ENCODE measurements at regions not wholly inside any gene's neighbourhood (a gene's known extent, or its start where the extent isn't known, plus 50 kb on each side); places are given as distances from the start of the nearest gene placed in this dataset.
A peak's percentile ranks its signal among the peaks of the same experiment; 100 is the strongest.
"Not testable (repeated sequence)": the region's sequence is repeated elsewhere in the genome, so short reads cannot be mapped to it uniquely, and the experiment has no call there.

DNA sequence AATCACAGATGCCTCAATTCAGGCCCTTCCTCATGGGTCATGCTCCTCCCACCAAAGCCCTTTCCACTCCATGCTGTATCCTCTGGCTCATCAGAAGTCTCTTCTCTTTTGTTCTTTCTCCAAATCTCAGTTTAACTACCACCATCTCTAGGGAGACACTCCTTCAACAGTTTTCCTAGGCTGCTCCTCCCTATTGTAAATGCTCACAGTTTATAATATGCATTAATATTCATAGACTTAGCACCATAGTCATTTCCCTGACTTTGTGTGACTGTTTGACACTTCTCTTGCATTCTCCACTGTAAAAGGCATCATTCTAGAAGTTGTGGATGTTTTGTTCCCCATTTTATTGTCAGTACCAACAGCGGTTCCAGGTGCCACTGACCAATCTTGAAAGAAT lies 226.5 kb upstream of the PRSS1 start:
- peak overlapping the region; percentile 34 for H3K27ac Mint-ChIP-seq
- intact Hi-C loops (cut with DNase I, micrococcal nuclease): loop anchor here in 1 of 2 experiments (5.0 kb wide), 1 partner anchor 50 kb away; no protein-coding TSS in a partner anchor

GRCh38 chr7:142520885-142521284 lies 228.4 kb upstream of the PRSS1 start:
- POLR2A ChIA-PET: interaction anchor here (0.7 to 1.1 kb wide), 2 partner anchors 264 to 288 kb away, joined by 3 to 7 read pairs; no protein-coding TSS in a partner anchor
- H3K9me3 ChIP-seq (ENCODE audit: control insufficient read depth in 1 of 2, insufficient read depth in 1 of 2, low read length in 2 of 2); H3K27ac ChIP-seq (ENCODE audit: low read depth in 1 of 2, low read length in 2 of 2); H3K27me3 ChIP-seq (ENCODE audit: control insufficient read depth in 1 of 2, insufficient read depth in 2 of 2, low read length in 2 of 2); H3K36me3 ChIP-seq (ENCODE audit: insufficient read depth, low read length); CTCF ChIA-PET; ATAC-seq (ENCODE audit: poor library complexity); DNase-seq; H3K9me3 Mint-ChIP-seq; H3K27me3 Mint-ChIP-seq; H3K4me3 ChIP-seq (ENCODE audit: low read length); H3K36me3 Mint-ChIP-seq (ENCODE audit: low read depth); H3K4me3 Mint-ChIP-seq: not testable (repeated sequence)
- intact Hi-C loops (cut with DNase I, micrococcal nuclease): loop anchor here (2.0 to 5.0 kb wide), 2 partner anchors 18 to 49 kb away; no protein-coding TSS in a partner anchor
- peaks cover 26% of the 10 kb centered on the region for H3K4me1 ChIP-seq (ENCODE audit: insufficient read depth, low read length)
- peaks cover 45% of the 10 kb centered on the region for H3K4me1 Mint-ChIP-seq (ENCODE audit: low read depth)
- H3K27ac Mint-ChIP-seq: peak overlapping the region; percentile 89

More for the DNA sequence above, 226.5 kb upstream of the PRSS1 start:
- CTCF ChIA-PET: no interaction called here
- TF ChIP-seq CTCF (IDR thresholded peaks at IDR 0.05): no peak
- POLR2A ChIA-PET: no interaction called here
- Mint-ChIP-seq H3K36me3 (ENCODE audit: low read depth) (no peaks in the 10 kb centered on the region), H3K4me3 (no peak overlapping the region), H3K27me3 (no peaks in the 10 kb centered on the region), H3K9me3 (no peaks in the 10 kb centered on the region), H3K4me1 (ENCODE audit: low read depth) (peaks cover 39% of the 10 kb centered on the region)
- no peaks in the 10 kb centered on the region for H3K9me3 ChIP-seq (ENCODE audit: control insufficient read depth in 1 of 2, insufficient read depth in 1 of 2, low read length in 2 of 2)
- no peak for DNase-seq
- no peaks in the 10 kb centered on the region for H3K27me3 ChIP-seq (ENCODE audit: control insufficient read depth in 1 of 2, insufficient read depth in 2 of 2, low read length in 2 of 2)
- H3K27ac ChIP-seq (ENCODE audit: low read depth in 1 of 2, low read length in 2 of 2): no peak overlapping the region
- no peak for ATAC-seq (ENCODE audit: poor library complexity)
- H3K36me3 ChIP-seq (ENCODE audit: insufficient read depth, low read length): no peaks in the 10 kb centered on the region
- no peak overlapping the region for H3K4me3 ChIP-seq (ENCODE audit: low read length)
- peaks cover 21% of the 10 kb centered on the region for H3K4me1 ChIP-seq (ENCODE audit: insufficient read depth, low read length)

- POLR2A ChIA-PET: interaction anchor here (0.7 to 1.1 kb wide), 2 partner anchors 264 to 288 kb away, joined by 3 to 7 read pairs; no protein-coding TSS in a partner anchor
- ATAC-seq (ENCODE audit: poor library complexity): peak; percentile 82
- peak overlapping the region; percentile 41 to 60 for H3K27ac ChIP-seq (ENCODE audit: low read depth in 1 of 2, low read length in 2 of 2)
- H3K36me3 ChIP-seq (ENCODE audit: insufficient read depth, low read length); CTCF ChIA-PET; H3K9me3 Mint-ChIP-seq; H3K27me3 Mint-ChIP-seq; H3K36me3 Mint-ChIP-seq (ENCODE audit: low read depth); H3K4me3 Mint-ChIP-seq; H3K4me3 ChIP-seq (ENCODE audit: low read length); H3K27me3 ChIP-seq (ENCODE audit: control insufficient read depth in 1 of 2, insufficient read depth in 2 of 2, low read length in 2 of 2); H3K9me3 ChIP-seq (ENCODE audit: control insufficient read depth in 1 of 2, insufficient read depth in 1 of 2, low read length in 2 of 2): not testable (repeated sequence)
- peaks cover 26% of the 10 kb centered on the region for H3K4me1 ChIP-seq (ENCODE audit: insufficient read depth, low read length)
- H3K27ac Mint-ChIP-seq: peak overlapping the region; percentile 89
- intact Hi-C loops (cut with DNase I, micrococcal nuclease): loop anchor here (2.0 to 5.0 kb wide), 2 partner anchors 18 to 48 kb away; no protein-coding TSS in a partner anchor
- DNase-seq: peak in 5 of 14 experiments; percentile 19 to 41 (median 39)
- H3K4me1 Mint-ChIP-seq (ENCODE audit: low read depth): peaks cover 49% of the 10 kb centered on the region
Measured at GRCh38 chr7:142520455-142520854, 228.8 kb upstream of the PRSS1 start.

DNA sequence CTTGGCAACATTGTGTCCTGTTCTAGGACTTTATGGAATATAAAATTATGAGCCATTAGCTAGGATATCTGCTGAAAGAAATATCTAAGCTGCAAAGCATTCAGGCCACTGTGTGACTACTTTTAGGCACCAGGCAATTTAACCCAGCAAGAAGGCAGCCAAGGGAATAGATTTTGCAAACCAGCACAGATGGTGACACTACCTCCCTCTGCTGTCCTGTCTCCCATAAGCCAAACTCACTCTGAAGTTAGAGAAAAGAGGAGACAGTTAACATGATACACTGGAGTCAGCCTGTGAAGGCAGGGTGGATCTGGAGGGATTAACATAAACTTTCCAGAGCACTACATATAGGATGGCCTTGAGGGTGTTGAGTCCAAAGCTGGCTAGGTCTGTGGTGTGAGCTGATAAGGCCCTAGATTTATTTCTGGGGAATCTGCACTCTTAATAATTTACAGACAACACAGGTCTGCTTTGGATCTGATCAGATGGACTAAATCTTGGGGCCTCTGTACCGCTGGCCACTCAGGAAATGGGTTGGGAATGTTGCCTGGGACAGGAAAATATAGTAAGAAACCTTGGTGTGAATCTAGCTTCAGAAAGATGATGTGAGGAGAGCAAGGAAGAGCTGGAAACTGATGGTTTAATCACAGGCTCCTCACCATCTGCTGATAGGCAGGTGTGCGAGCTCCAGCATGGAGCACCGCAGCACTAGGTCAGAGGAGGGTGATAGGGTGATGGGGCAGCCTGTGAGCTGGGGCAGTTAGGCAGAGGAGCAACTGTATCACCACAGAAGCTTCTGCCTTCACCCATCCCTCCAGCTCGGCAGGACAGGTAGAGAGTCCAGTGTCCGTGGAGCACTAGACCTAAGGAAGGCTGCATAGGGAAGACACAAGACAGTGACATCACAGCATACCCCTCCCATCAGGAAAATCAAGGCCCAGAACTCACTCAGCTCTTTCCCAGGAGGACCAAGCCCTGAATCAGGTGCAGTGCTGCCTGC lies 229.9 kb upstream of the PRSS1 start:
- DNase-seq (no peak), ATAC-seq (ENCODE audit: poor library complexity) (no peak)
- peak overlapping the region; percentile 41 to 60 for H3K27ac ChIP-seq (ENCODE audit: low read depth in 1 of 2, low read length in 2 of 2)
- no peaks in the 10 kb centered on the region for H3K36me3 ChIP-seq (ENCODE audit: insufficient read depth, low read length)
- no peaks in the 10 kb centered on the region for H3K9me3 Mint-ChIP-seq
- peak overlapping the region; percentile 89 for H3K27ac Mint-ChIP-seq
- intact Hi-C loops (cut with DNase I, micrococcal nuclease): loop anchor here (2.0 to 5.0 kb wide), 2 partner anchors 17 to 47 kb away; no protein-coding TSS in a partner anchor
- H3K27me3 ChIP-seq (ENCODE audit: control insufficient read depth in 1 of 2, insufficient read depth in 2 of 2, low read length in 2 of 2): no peaks in the 10 kb centered on the region
- no peak overlapping the region for H3K4me3 ChIP-seq (ENCODE audit: low read length)
- peaks cover 26% of the 10 kb centered on the region for H3K4me1 ChIP-seq (ENCODE audit: insufficient read depth, low read length)
- H3K36me3 Mint-ChIP-seq (ENCODE audit: low read depth): no peaks in the 10 kb centered on the region
- ChIA-PET POLR2A (interaction anchor here (1.1 kb wide), 1 partner anchor 292 kb away, joined by 4 read pairs; no protein-coding TSS in a partner anchor), CTCF (interaction anchor here (1.0 to 1.3 kb wide), 2 partner anchors 39 to 41 kb away, joined by 3 to 4 read pairs; no protein-coding TSS in a partner anchor)
- H3K4me3 Mint-ChIP-seq: no peak overlapping the region
- H3K4me1 Mint-ChIP-seq (ENCODE audit: low read depth): peaks cover 50% of the 10 kb centered on the region
- no peaks in the 10 kb centered on the region for H3K9me3 ChIP-seq (ENCODE audit: control insufficient read depth in 1 of 2, insufficient read depth in 1 of 2, low read length in 2 of 2)
- no peaks in the 10 kb centered on the region for H3K27me3 Mint-ChIP-seq
- TF ChIP-seq CTCF (IDR thresholded peaks at IDR 0.05): no peak
